SK-N-SH (cell line): ENCODE measurements at regions not wholly inside any gene's neighbourhood (a gene's known extent, or its start where the extent isn't known, plus 50 kb on each side); places are given as distances from the start of the nearest gene placed in this dataset.

Experiments
- CTCF ChIA-PET: fragments of 300-600, 350-600 bp; formaldehyde crosslinking; extraction: SDS; loops from one replicate; lab custom pipeline; 2021; lab: Yijun Ruan, JAX
- POLR2A ChIA-PET: fragments of 350-600 bp; sonication (Branson Sonifier 250); formaldehyde crosslinking; extraction: SDS; loops from one replicate; lab custom pipeline; 2020; ENCODE audit warnings: antibody characterized with exemption, inconsistent platforms; lab: Yijun Ruan, JAX
- DNase-seq: peaks from one replicate; pipeline ENCODE4 v3.0.0; 2012
- H2AFZ ChIP-seq: fragments of 200-600 bp; sonication (generic); 2 replicates; pipeline ENCODE4 v1.8.1; 2016; ENCODE audit warnings: antibody characterized with exemption, mild to moderate bottlenecking, low read depth
- H3F3A ChIP-seq: fragments of 200-600 bp; sonication (generic); replicated peaks from 2 replicates; pipeline ENCODE3; 2016; ENCODE audit warnings: antibody characterized with exemption, mild to moderate bottlenecking; ENCODE audit not compliant: insufficient read depth
- H3K27ac ChIP-seq, 2 experiments: fragments of 200-500 bp in 1 of 2; fragments of 200-600 bp in 1 of 2; sonication (Bioruptor generic) in 1 of 2; sonication (generic), shearing (Covaris generic) in 1 of 2; 2 replicates each; pipeline versions ENCODE4 v1.5.1 to v1.6.1; 2014 to 2016; ENCODE audit warnings: low read depth in 2 of 2, inconsistent platforms in 1 of 2, low read length in 1 of 2, mild to moderate bottlenecking in 1 of 2, mixed read lengths in 1 of 2
- H3K27me3 ChIP-seq: fragments of 200-600 bp; sonication (generic), shearing (Covaris generic); 2 replicates; pipeline ENCODE4 v1.6.1; 2016; ENCODE audit warnings: mixed run types; ENCODE audit not compliant: insufficient read depth
- H3K36me3 ChIP-seq, 2 experiments: fragments of 200-500 bp in 1 of 2; fragments of 200-600 bp in 1 of 2; sonication (Bioruptor generic) in 1 of 2; sonication (generic) in 1 of 2; replicated peaks in 1 of 2; 2 replicates each; pipeline versions ENCODE3 to v1.5.1; 2014 to 2016; ENCODE audit warnings: low read length in 1 of 2, mild to moderate bottlenecking in 1 of 2; ENCODE audit not compliant: insufficient read depth in 2 of 2, control insufficient read depth in 1 of 2
- H3K4me1 ChIP-seq, 2 experiments: fragments of 200-500 bp in 1 of 2; fragments of 200-600 bp in 1 of 2; sonication (Bioruptor generic) in 1 of 2; sonication (generic), shearing (Covaris generic) in 1 of 2; 2 replicates each; pipeline versions ENCODE4 v1.5.1 to v1.6.1; 2014 to 2016; ENCODE audit warnings: low read depth in 1 of 2, low read length in 1 of 2, mixed run types in 1 of 2; ENCODE audit not compliant: insufficient read depth in 2 of 2, control insufficient read depth in 1 of 2
- H3K4me2 ChIP-seq: fragments of 200-600 bp; sonication (generic), shearing (Covaris generic); 2 replicates; pipeline ENCODE4 v1.6.1; 2017; ENCODE audit warnings: mixed run types
- H3K4me3 ChIP-seq, 2 experiments: fragments of 200-500 bp in 1 of 2; fragments of 200-600 bp in 1 of 2; sonication (Bioruptor generic) in 1 of 2; sonication (generic), shearing (Covaris generic) in 1 of 2; 2 replicates each; pipeline versions ENCODE4 v1.5.1 to v1.8.1; 2014 to 2016; ENCODE audit warnings: low read depth in 2 of 2, inconsistent platforms in 1 of 2, low read length in 1 of 2, mild to moderate bottlenecking in 1 of 2, mixed read lengths in 1 of 2, moderate library complexity in 1 of 2
- H3K79me2 ChIP-seq: fragments of 200-600 bp; sonication (generic); 2 replicates; pipeline ENCODE4 v1.8.1; 2017; ENCODE audit warnings: mild to moderate bottlenecking; ENCODE audit not compliant: insufficient read depth
- H3K9ac ChIP-seq: fragments of 200-600 bp; sonication (generic); 2 replicates; pipeline ENCODE4 v1.6.1; 2017; ENCODE audit warnings: mixed run types
- H3K9me2 ChIP-seq: fragments of 200-600 bp; sonication (generic); 2 replicates; pipeline ENCODE4 v1.6.1; 2017; ENCODE audit warnings: mixed run types
- H3K9me3 ChIP-seq: fragments of 200-600 bp; sonication (generic); 2 replicates; pipeline ENCODE4 v1.6.1; 2017; ENCODE audit warnings: mixed run types, mild to moderate bottlenecking, moderate library complexity
- H4K20me1 ChIP-seq: fragments of 200-600 bp; sonication (generic); 2 replicates; pipeline ENCODE4 v1.6.1; 2017; ENCODE audit warnings: mild to moderate bottlenecking, mixed run types; ENCODE audit not compliant: insufficient read depth
- CHD2 ChIP-seq: fragments of 150-350 bp; IDR thresholded peaks from 2 replicates; pipeline ENCODE4 v1.6.1; 2018; ENCODE audit warnings: low read length; ENCODE audit not compliant: partially characterized antibody
- ELF1 ChIP-seq: IDR thresholded peaks from 2 replicates; pipeline ENCODE4 v1.4.0; 2012
- FOSL2 ChIP-seq: IDR thresholded peaks from 2 replicates; pipeline ENCODE4 v1.4.0; 2012; ENCODE audit warnings: low read depth, mild to moderate bottlenecking, moderate library complexity, borderline replicate concordance
- FOXM1 ChIP-seq: IDR thresholded peaks from 2 replicates; pipeline ENCODE4 v1.4.0; 2012; ENCODE audit warnings: low read depth, mild to moderate bottlenecking
- JUND ChIP-seq: IDR thresholded peaks from 2 replicates; pipeline ENCODE4 v1.4.0; 2012
- MEF2A ChIP-seq: IDR thresholded peaks from 2 replicates; pipeline ENCODE4 v1.4.0; 2012; ENCODE audit warnings: low read depth, borderline replicate concordance
- MXI1 ChIP-seq: IDR thresholded peaks from 2 replicates; pipeline ENCODE4 v1.6.1; 2012; ENCODE audit warnings: mild to moderate bottlenecking, low read depth, low read length, improper control_type of control experiment
- PBX3 ChIP-seq: IDR thresholded peaks from 2 replicates; pipeline ENCODE4; 2012
- POLR2AphosphoS5 ChIP-seq: IDR thresholded peaks from 2 replicates; pipeline ENCODE4 v1.6.1; 2012; ENCODE audit warnings: low read depth, low read length
- RAD21 ChIP-seq: IDR thresholded peaks from 2 replicates; pipeline ENCODE4 v1.6.1; 2012; ENCODE audit warnings: mild to moderate bottlenecking, low read length
- REST ChIP-seq: IDR thresholded peaks from 2 replicates; pipeline ENCODE4 v1.6.1; 2012; ENCODE audit warnings: mild to moderate bottlenecking, low read depth, low read length, moderate library complexity
- SIN3A ChIP-seq: IDR thresholded peaks from 2 replicates; pipeline ENCODE4 v1.6.1; 2012; ENCODE audit warnings: low read depth, mild to moderate bottlenecking, low read length, moderate library complexity, borderline replicate concordance
- SMC3 ChIP-seq: IDR thresholded peaks from 2 replicates; pipeline ENCODE4 v1.6.1; 2012; ENCODE audit warnings: low read depth, low read length, improper control_type of control experiment
- TAF1 ChIP-seq: IDR thresholded peaks from 2 replicates; pipeline ENCODE4 v1.6.1; 2012; ENCODE audit warnings: low read depth, mild to moderate bottlenecking, low read length, moderate library complexity, borderline replicate concordance
- YY1 ChIP-seq: IDR thresholded peaks from 2 replicates; pipeline ENCODE4 v1.4.0; 2012; ENCODE audit warnings: low read depth, mild to moderate bottlenecking
- ZBTB33 ChIP-seq: IDR thresholded peaks from 2 replicates; pipeline ENCODE4 v1.4.0; 2012; ENCODE audit warnings: low read depth, borderline replicate concordance
- WGBS: methylation state at CpG from one replicate; pipeline ENCODE4 v1.1.6; 2017; ENCODE audit warnings: low lambda C conversion rate; 5-methylcytosine and 5-hydroxymethylcytosine counted together

- TF ChIP-seq REST = no peak
These were observed 913.2 kb upstream of the TYRP1 start (continued) for GRCh38 chr9:11779971-11780370.

GRCh38 chr9:11792870-11793269, 900.3 kb upstream of the TYRP1 start:
- Histone ChIP-seq H3K4me1 (no peaks in the 10 kb centered on the region), H3K27me3 (no peaks in the 10 kb centered on the region), H3K36me3 (no peaks in the 10 kb centered on the region), H2AFZ (no peak overlapping the region), H3K4me3 (no peak overlapping the region), H3K9me2 (no peaks in the 10 kb centered on the region), H3F3A (no peaks in the 10 kb centered on the region), H3K4me2 (no peak overlapping the region), H4K20me1 (no peaks in the 10 kb centered on the region), H3K27ac (no peak overlapping the region), H3K9ac (no peak overlapping the region), H3K79me2 (no peaks in the 10 kb centered on the region), H3K9me3 (no peaks in the 10 kb centered on the region; the same call in 1 of the 2 replicates)
- POLR2A ChIA-PET = no interaction called here
- no peak for DNase-seq
- CTCF ChIA-PET = no interaction called here
- WGBS = 26% methylated on average over 1 of the region's 1 CpG
- TF ChIP-seq CHD2 (no peak), FOSL2 (no peak), RAD21 (no peak), MEF2A (no peak), PBX3 (no peak), ZBTB33 (no peak), ELF1 (no peak), FOXM1 (no peak)
- TF ChIP-seq, all 33 proteins: peak for 0

GRCh38 chr9:11794984-11795383, 898.2 kb upstream of the TYRP1 start:
- TF ChIP-seq ZBTB33 (no peak), YY1 (no peak), POLR2AphosphoS5 (no peak), TAF1 (no peak), SIN3A (no peak), SMC3 (no peak), MXI1 (no peak), JUND (no peak)
- 24% methylated on average over 4 of the region's 5 CpGs for WGBS
- Histone ChIP-seq H3K9me2 (no peaks in the 10 kb centered on the region), H3K9ac (no peak overlapping the region), H3K9me3 (no peaks in the 10 kb centered on the region; the same call in 1 of the 2 replicates), H2AFZ (no peak overlapping the region), H3K4me3 (no peak overlapping the region), H3K36me3 (no peaks in the 10 kb centered on the region), H3K4me2 (no peak overlapping the region), H3K4me1 (no peaks in the 10 kb centered on the region), H3K27me3 (no peaks in the 10 kb centered on the region), H4K20me1 (no peaks in the 10 kb centered on the region), H3K79me2 (no peaks in the 10 kb centered on the region), H3K27ac (no peak overlapping the region), H3F3A (no peaks in the 10 kb centered on the region)
- POLR2A ChIA-PET = no interaction called here
- CTCF ChIA-PET = no interaction called here
- DNase-seq = no peak
